Naive B cell (primary cell): ENCODE measurements at regions not wholly inside any gene's neighbourhood (a gene's known extent, or its start where the extent isn't known, plus 50 kb on each side); places are given as distances from the start of the nearest gene placed in this dataset.

Experiments used
- ATAC-seq, 2 donors: fragments of 150-1000 bp; cut with Tn5 transposase; 2 replicates each; pipeline ENCODE4 v1.10.0; 2021; ENCODE audit warnings: low read depth in 2 of 2, mild to moderate bottlenecking in 2 of 2, moderate library complexity in 2 of 2
- DNase-seq: peaks from one replicate; pipeline ENCODE4 v3.0.0; 2022
- H3K27ac Mint-ChIP-seq, 6 donors: one replicate each; pipeline ENCODE4 v1.8.0; 2020 to 2022; ENCODE audit warnings: mild to moderate bottlenecking in 6 of 6, mixed read lengths in 6 of 6, moderate library complexity in 5 of 6, inconsistent platforms in 2 of 6
- H3K27me3 Mint-ChIP-seq, 3 donors: one replicate each; pipeline ENCODE4 v1.8.0; 2021 to 2022; ENCODE audit warnings: mixed read lengths in 3 of 3, mild to moderate bottlenecking in 1 of 3
- H3K36me3 Mint-ChIP-seq, 2 donors: one replicate each; pipeline ENCODE4 v1.8.0; 2020 to 2022; ENCODE audit warnings: mixed read lengths in 2 of 2, inconsistent platforms in 1 of 2, mild to moderate bottlenecking in 1 of 2
- H3K4me1 Mint-ChIP-seq, 3 donors: one replicate each; pipeline ENCODE4 v1.8.0; 2020 to 2022; ENCODE audit warnings: mixed read lengths in 3 of 3, inconsistent platforms in 1 of 3, mild to moderate bottlenecking in 1 of 3, moderate library complexity in 1 of 3
- H3K4me3 Mint-ChIP-seq, 8 donors: one replicate each; pipeline ENCODE4 v1.8.0; 2020 to 2022; ENCODE audit warnings: mild to moderate bottlenecking in 8 of 8, mixed read lengths in 8 of 8, moderate library complexity in 8 of 8, inconsistent platforms in 2 of 8
- H3K9me3 Mint-ChIP-seq, 7 donors: one replicate each; pipeline ENCODE4 v1.8.0; 2020 to 2022; ENCODE audit warnings: mixed read lengths in 7 of 7, mild to moderate bottlenecking in 5 of 7, inconsistent platforms in 2 of 7, moderate library complexity in 1 of 7

GRCh38 chr6:66068033-66068432, 361.0 kb upstream of the EYS start:
- no peak overlapping the region for H3K27ac Mint-ChIP-seq
- no peak for ATAC-seq
- H3K36me3 Mint-ChIP-seq, result no peaks in the 10 kb centered on the region
- H3K9me3 Mint-ChIP-seq, result peaks cover 1 to 23% (median 7%) of the 10 kb centered on the region in 7 donors
- no peaks in the 10 kb centered on the region for H3K27me3 Mint-ChIP-seq
- H3K4me1 Mint-ChIP-seq, result no peaks in the 10 kb centered on the region
- DNase-seq, result no peak
- no peak overlapping the region for H3K4me3 Mint-ChIP-seq

- Mint-ChIP-seq H3K4me1 (no peaks in the 10 kb centered on the region), H3K36me3 (no peaks in the 10 kb centered on the region), H3K27me3 (no peaks in the 10 kb centered on the region), H3K9me3 (peaks cover 0 to 30% (median 8%) of the 10 kb centered on the region in 7 donors), H3K27ac (no peak overlapping the region), H3K4me3 (no peak overlapping the region)
- DNase-seq (no peak), ATAC-seq (no peak)
Measured at GRCh38 chr6:66065313-66065712, 358.3 kb upstream of the EYS start.

GRCh38 chr6:66057034-66057433, 350.0 kb upstream of the EYS start:
- Mint-ChIP-seq H3K36me3 (no peaks in the 10 kb centered on the region), H3K4me1 (no peaks in the 10 kb centered on the region), H3K27me3 (no peaks in the 10 kb centered on the region), H3K9me3 (peaks cover 0 to 13% (median 4%) of the 10 kb centered on the region in 7 donors), H3K27ac (no peak overlapping the region), H3K4me3 (no peak overlapping the region)
- ATAC-seq (no peak), DNase-seq (no peak)

- no peak overlapping the region for H3K4me3 Mint-ChIP-seq
- no peaks in the 10 kb centered on the region for H3K4me1 Mint-ChIP-seq
Measured at GRCh38 chr6:66054967-66055366, 347.9 kb upstream of the EYS start.

GRCh38 chr6:66051812-66052211, 344.8 kb upstream of the EYS start:
- no peaks in the 10 kb centered on the region for H3K4me1 Mint-ChIP-seq
- H3K27me3 Mint-ChIP-seq, result no peaks in the 10 kb centered on the region
- ATAC-seq, result no peak
- H3K4me3 Mint-ChIP-seq, result no peak overlapping the region
- H3K9me3 Mint-ChIP-seq, result peaks cover 0 to 8% (median 4%) of the 10 kb centered on the region in 7 donors
- no peaks in the 10 kb centered on the region for H3K36me3 Mint-ChIP-seq
- no peak for DNase-seq
- no peak overlapping the region for H3K27ac Mint-ChIP-seq

More at GRCh38 chr6:66054967-66055366, 347.9 kb upstream of the EYS start:
- no peak overlapping the region for H3K27ac Mint-ChIP-seq
- DNase-seq (no peak), ATAC-seq (no peak)
- no peaks in the 10 kb centered on the region for H3K27me3 Mint-ChIP-seq
- peaks cover 0 to 13% (median 4%) of the 10 kb centered on the region in 7 donors for H3K9me3 Mint-ChIP-seq
- no peaks in the 10 kb centered on the region for H3K36me3 Mint-ChIP-seq

GRCh38 chr6:66048684-66049474, 341.9 kb upstream of the EYS start:
- Mint-ChIP-seq H3K36me3 (no peaks in the 10 kb centered on the region), H3K4me1 (no peaks in the 10 kb centered on the region), H3K4me3 (no peak overlapping the region), H3K27ac (no peak overlapping the region), H3K27me3 (no peaks in the 10 kb centered on the region), H3K9me3 (peaks cover 0 to 22% (median 5%) of the 10 kb centered on the region in 7 donors)
- DNase-seq (no peak), ATAC-seq (no peak)

GRCh38 chr6:66032626-66033025, 325.6 kb upstream of the EYS start:
- H3K4me1 Mint-ChIP-seq, result no peaks in the 10 kb centered on the region
- H3K27ac Mint-ChIP-seq, result no peak overlapping the region
- peaks cover 1 to 12% (median 4%) of the 10 kb centered on the region in 7 donors for H3K9me3 Mint-ChIP-seq
- ATAC-seq (no peak), DNase-seq (no peak)
- H3K27me3 Mint-ChIP-seq, result no peaks in the 10 kb centered on the region
- no peaks in the 10 kb centered on the region for H3K36me3 Mint-ChIP-seq
- H3K4me3 Mint-ChIP-seq, result no peak overlapping the region

GRCh38 chr6:66029391-66029790, 322.4 kb upstream of the EYS start:
- Mint-ChIP-seq H3K27ac (no peak overlapping the region), H3K36me3 (no peaks in the 10 kb centered on the region), H3K27me3 (no peaks in the 10 kb centered on the region), H3K9me3 (peaks cover 0 to 6% (median 2%) of the 10 kb centered on the region in 7 donors), H3K4me1 (no peaks in the 10 kb centered on the region), H3K4me3 (no peak overlapping the region)
- ATAC-seq, result no peak
- DNase-seq, result no peak

GRCh38 chr6:65999288-65999791, 292.3 kb upstream of the EYS start:
- Mint-ChIP-seq H3K4me3 (no peak overlapping the region), H3K4me1 (no peaks in the 10 kb centered on the region), H3K36me3 (no peaks in the 10 kb centered on the region), H3K9me3 (peaks cover 0 to 13% (median 4%) of the 10 kb centered on the region in 7 donors), H3K27ac (no peak overlapping the region), H3K27me3 (no peaks in the 10 kb centered on the region)
- DNase-seq (no peak), ATAC-seq (no peak)

- ATAC-seq, result no peak
- Mint-ChIP-seq H3K4me1 (no peaks in the 10 kb centered on the region), H3K4me3 (no peak overlapping the region), H3K27ac (no peak overlapping the region), H3K36me3 (no peaks in the 10 kb centered on the region), H3K9me3 (peaks cover 0 to 13% (median 4%) of the 10 kb centered on the region in 7 donors), H3K27me3 (no peaks in the 10 kb centered on the region)
- DNase-seq, result no peak
Measured at GRCh38 chr6:65998544-65998943, 291.5 kb upstream of the EYS start.

GRCh38 chr6:65997539-65997938, 290.5 kb upstream of the EYS start:
- ATAC-seq, result no peak
- DNase-seq, result no peak
- H3K36me3 Mint-ChIP-seq, result no peaks in the 10 kb centered on the region
- H3K9me3 Mint-ChIP-seq, result peaks cover 0 to 13% (median 4%) of the 10 kb centered on the region in 7 donors
- H3K27me3 Mint-ChIP-seq, result no peaks in the 10 kb centered on the region
- H3K27ac Mint-ChIP-seq, result no peak overlapping the region
- no peaks in the 10 kb centered on the region for H3K4me1 Mint-ChIP-seq
- no peak overlapping the region for H3K4me3 Mint-ChIP-seq

- no peak overlapping the region for H3K4me3 Mint-ChIP-seq
- no peak for ATAC-seq
- H3K27ac Mint-ChIP-seq, result no peak overlapping the region
- H3K4me1 Mint-ChIP-seq, result no peaks in the 10 kb centered on the region
- no peak for DNase-seq
- no peaks in the 10 kb centered on the region for H3K27me3 Mint-ChIP-seq
- peaks cover 0 to 13% (median 4%) of the 10 kb centered on the region in 7 donors for H3K9me3 Mint-ChIP-seq
- H3K36me3 Mint-ChIP-seq, result no peaks in the 10 kb centered on the region
Measured at GRCh38 chr6:65996096-65996495, 289.1 kb upstream of the EYS start.

- Mint-ChIP-seq H3K4me1 (no peaks in the 10 kb centered on the region), H3K27me3 (no peaks in the 10 kb centered on the region), H3K27ac (no peak overlapping the region), H3K36me3 (no peaks in the 10 kb centered on the region), H3K4me3 (no peak overlapping the region), H3K9me3 (peaks cover 0 to 20% (median 8%) of the 10 kb centered on the region in 7 donors)
- DNase-seq (no peak), ATAC-seq (no peak)
Measured at GRCh38 chr6:65989676-65990075, 282.6 kb upstream of the EYS start.

- no peaks in the 10 kb centered on the region for H3K4me1 Mint-ChIP-seq
- no peak overlapping the region for H3K4me3 Mint-ChIP-seq
- no peak for DNase-seq
- no peak for ATAC-seq
- no peaks in the 10 kb centered on the region for H3K27me3 Mint-ChIP-seq
- no peak overlapping the region for H3K27ac Mint-ChIP-seq
- no peaks in the 10 kb centered on the region for H3K36me3 Mint-ChIP-seq
- H3K9me3 Mint-ChIP-seq, result peaks cover 0 to 22% (median 8%) of the 10 kb centered on the region in 7 donors
Measured at GRCh38 chr6:65988006-65988405, 281.0 kb upstream of the EYS start.
